Lower lobe of right lung (tissue), 2 donors: ENCODE measurements at regions not wholly inside any gene's neighbourhood (a gene's known extent, or its start where the extent isn't known, plus 50 kb on each side); places are given as distances from the start of the nearest gene placed in this dataset.

ENCODE experiments used
- ATAC-seq, 2 donors: fragments of 200-7000 bp; cut with Tn5 transposase; one replicate each; pipeline ENCODE4 v1.9.1; 2020 to 2022; ENCODE audit warnings: mild to moderate bottlenecking in 2 of 2, moderate library complexity in 2 of 2
- DNase-seq: peaks from one replicate; pipeline ENCODE4 v3.0.0-alpha.2; 2020
- H3K27ac ChIP-seq: fragments of 200-600 bp; one replicate; pipeline ENCODE4 v1.8.0; 2022
- H3K27me3 ChIP-seq: fragments of 200-600 bp; one replicate; pipeline ENCODE4 v1.8.0; 2022; ENCODE audit warnings: low read depth
- H3K36me3 ChIP-seq: fragments of 200-600 bp; one replicate; pipeline ENCODE4 v1.8.0; 2022; ENCODE audit warnings: mild to moderate bottlenecking
- H3K4me1 ChIP-seq: fragments of 200-600 bp; one replicate; pipeline ENCODE4 v1.8.0; 2022
- H3K4me3 ChIP-seq: fragments of 200-600 bp; one replicate; pipeline ENCODE4 v1.8.0; 2022; ENCODE audit warnings: mild to moderate bottlenecking
- H3K9me3 ChIP-seq: fragments of 200-600 bp; one replicate; pipeline ENCODE4 v1.8.0; 2022
- intact Hi-C: fragments of 100-400 bp; cut with DNase I; formaldehyde crosslinking; loops from one replicate; pipeline ENCODE4 v1.11.0; 2022
- TF ChIP-seq, protein P1 (sequence below): fragments of 200-600 bp; IDR thresholded peaks from one replicate; pipeline ENCODE4 v1.8.0; 2022; ENCODE audit warnings: antibody characterized with exemption, mild to moderate bottlenecking
- donor health status: DM: no; HTN: yes; CAD: no; lungs with severe emphysema.

DNA sequence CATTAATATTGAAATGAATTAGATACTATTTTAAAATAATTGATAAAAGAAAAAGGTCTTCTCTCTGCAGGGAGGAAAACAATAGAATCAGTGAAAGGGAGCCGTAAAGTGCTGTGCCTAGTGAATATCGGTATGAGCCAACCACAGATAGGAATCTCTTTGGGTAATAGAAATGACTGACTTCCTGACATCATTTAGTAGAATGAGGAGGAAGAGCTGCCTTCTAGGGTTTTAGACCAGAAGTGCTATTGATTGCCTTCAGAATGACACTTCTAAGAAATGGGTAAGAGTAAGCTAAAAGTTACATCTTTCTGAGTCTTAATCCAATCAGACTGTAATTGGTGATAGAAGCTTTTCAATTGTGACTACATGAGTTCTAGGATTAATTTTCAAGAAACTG lies 134.0 kb upstream of the MAP9 start:
- Histone ChIP-seq H3K9me3 (no peaks in the 10 kb centered on the region), H3K4me1 (no peaks in the 10 kb centered on the region), H3K27ac (no peak overlapping the region), H3K27me3 (no peaks in the 10 kb centered on the region), H3K4me3 (no peak overlapping the region), H3K36me3 (no peaks in the 10 kb centered on the region)
- DNase-seq = no peak
- ATAC-seq = no peak
- intact Hi-C loops = no loop called here
- TF ChIP-seq, protein P1, sequence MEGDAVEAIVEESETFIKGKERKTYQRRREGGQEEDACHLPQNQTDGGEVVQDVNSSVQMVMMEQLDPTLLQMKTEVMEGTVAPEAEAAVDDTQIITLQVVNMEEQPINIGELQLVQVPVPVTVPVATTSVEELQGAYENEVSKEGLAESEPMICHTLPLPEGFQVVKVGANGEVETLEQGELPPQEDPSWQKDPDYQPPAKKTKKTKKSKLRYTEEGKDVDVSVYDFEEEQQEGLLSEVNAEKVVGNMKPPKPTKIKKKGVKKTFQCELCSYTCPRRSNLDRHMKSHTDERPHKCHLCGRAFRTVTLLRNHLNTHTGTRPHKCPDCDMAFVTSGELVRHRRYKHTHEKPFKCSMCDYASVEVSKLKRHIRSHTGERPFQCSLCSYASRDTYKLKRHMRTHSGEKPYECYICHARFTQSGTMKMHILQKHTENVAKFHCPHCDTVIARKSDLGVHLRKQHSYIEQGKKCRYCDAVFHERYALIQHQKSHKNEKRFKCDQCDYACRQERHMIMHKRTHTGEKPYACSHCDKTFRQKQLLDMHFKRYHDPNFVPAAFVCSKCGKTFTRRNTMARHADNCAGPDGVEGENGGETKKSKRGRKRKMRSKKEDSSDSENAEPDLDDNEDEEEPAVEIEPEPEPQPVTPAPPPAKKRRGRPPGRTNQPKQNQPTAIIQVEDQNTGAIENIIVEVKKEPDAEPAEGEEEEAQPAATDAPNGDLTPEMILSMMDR = no peak

DNA sequence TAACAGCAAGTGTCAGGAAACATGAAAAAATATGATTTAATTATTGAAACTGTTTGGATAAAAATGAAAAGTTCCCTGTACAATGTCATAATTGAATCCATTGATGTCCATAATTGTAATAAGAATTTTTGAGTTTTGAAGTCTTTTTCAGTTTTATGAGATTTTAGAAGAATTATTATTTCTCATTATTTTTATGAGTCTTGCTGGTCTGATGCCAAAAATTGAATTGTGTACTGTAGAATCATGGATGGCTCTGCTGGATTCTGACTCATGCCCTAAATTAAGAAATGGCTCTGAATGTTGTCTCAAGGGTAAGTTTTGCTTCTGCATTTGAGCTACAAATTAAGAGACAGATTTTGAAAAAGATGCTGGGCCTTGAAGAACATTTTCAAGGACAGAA lies 132.8 kb upstream of the MAP9 start:
- H3K4me1 ChIP-seq = no peaks in the 10 kb centered on the region
- no peaks in the 10 kb centered on the region for H3K9me3 ChIP-seq
- H3K4me3 ChIP-seq = no peak overlapping the region
- DNase-seq (no peak), ATAC-seq (no peak)
- TF ChIP-seq, protein P1 = no peak
- no peak overlapping the region for H3K27ac ChIP-seq
- no peaks in the 10 kb centered on the region for H3K27me3 ChIP-seq
- intact Hi-C loops = no loop called here
- H3K36me3 ChIP-seq = no peaks in the 10 kb centered on the region

DNA sequence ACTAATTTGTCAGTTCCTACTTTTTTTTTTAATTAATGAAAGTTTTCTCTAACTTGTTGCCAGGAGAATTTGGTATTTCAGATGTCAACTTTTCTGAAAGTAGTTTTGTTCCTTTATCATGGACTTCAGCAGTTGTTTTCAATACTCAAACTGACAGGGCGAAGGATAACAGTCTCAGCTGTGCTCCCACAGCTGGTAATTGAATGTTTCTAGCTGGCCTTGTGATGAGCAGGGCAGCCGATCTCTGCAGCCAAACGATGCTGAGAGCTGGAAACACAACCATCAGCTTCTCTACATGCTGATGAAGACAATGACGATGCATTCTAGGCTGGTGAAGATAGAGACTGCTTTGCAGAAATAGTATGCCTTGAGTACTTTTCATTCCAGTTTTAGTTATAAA lies 130.0 kb upstream of the MAP9 start:
- ATAC-seq = no peak
- Histone ChIP-seq H3K4me3 (no peak overlapping the region), H3K36me3 (no peaks in the 10 kb centered on the region), H3K27ac (no peak overlapping the region), H3K9me3 (no peaks in the 10 kb centered on the region), H3K4me1 (no peaks in the 10 kb centered on the region), H3K27me3 (no peaks in the 10 kb centered on the region)
- intact Hi-C loops = no loop called here
- DNase-seq = no peak
- TF ChIP-seq, protein P1 = no peak

DNA sequence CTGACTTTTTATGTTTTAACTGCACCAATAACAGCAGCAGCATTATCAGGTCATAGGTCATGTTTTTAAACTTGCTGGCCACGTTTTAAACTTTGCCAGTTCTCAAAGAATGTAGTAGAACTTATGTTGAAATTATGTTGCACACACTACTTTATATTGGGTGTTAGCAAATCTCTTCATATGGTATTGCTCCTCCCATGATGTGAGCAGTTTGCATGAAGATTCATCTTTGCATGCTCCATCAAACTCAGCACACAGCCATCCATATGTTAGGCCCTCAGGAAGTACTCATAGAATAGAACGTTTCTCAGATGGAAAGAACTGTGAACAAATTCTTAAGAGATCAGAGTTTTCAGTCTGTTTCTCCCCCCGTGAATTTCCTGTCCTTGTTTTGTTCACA lies 128.6 kb upstream of the MAP9 start:
- DNase-seq (no peak), ATAC-seq (no peak)
- no peaks in the 10 kb centered on the region for H3K27me3 ChIP-seq
- TF ChIP-seq, protein P1 = no peak
- H3K36me3 ChIP-seq = no peaks in the 10 kb centered on the region
- no peak overlapping the region for H3K27ac ChIP-seq
- no peaks in the 10 kb centered on the region for H3K4me1 ChIP-seq
- intact Hi-C loops = no loop called here
- no peaks in the 10 kb centered on the region for H3K9me3 ChIP-seq
- no peak overlapping the region for H3K4me3 ChIP-seq

DNA sequence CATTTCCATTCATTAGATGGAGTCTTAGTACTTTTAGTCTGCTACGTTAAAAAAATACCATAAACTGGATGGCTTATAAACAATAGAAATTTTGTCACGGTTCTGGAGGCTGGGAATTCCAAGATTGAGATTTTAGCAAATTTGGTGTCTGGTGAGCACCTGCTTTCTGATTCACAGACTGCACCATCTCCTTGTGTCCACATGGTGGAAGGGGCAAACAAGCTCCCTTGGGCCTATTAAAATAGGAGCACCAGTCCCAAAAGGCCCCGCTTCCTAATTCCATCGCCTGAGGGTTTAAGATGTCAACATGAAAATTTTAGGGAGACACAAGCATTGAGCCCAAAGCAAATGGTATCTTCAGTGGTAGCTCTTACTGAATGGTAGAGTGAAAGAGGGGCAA lies 120.5 kb upstream of the MAP9 start:
- intact Hi-C loops = no loop called here
- TF ChIP-seq, protein P1 = no peak
- H3K36me3 ChIP-seq = no peaks in the 10 kb centered on the region
- DNase-seq (no peak), ATAC-seq (no peak)
- H3K9me3 ChIP-seq = no peaks in the 10 kb centered on the region
- no peaks in the 10 kb centered on the region for H3K27me3 ChIP-seq
- no peak overlapping the region for H3K4me3 ChIP-seq
- no peak overlapping the region for H3K27ac ChIP-seq
- H3K4me1 ChIP-seq = no peaks in the 10 kb centered on the region

DNA sequence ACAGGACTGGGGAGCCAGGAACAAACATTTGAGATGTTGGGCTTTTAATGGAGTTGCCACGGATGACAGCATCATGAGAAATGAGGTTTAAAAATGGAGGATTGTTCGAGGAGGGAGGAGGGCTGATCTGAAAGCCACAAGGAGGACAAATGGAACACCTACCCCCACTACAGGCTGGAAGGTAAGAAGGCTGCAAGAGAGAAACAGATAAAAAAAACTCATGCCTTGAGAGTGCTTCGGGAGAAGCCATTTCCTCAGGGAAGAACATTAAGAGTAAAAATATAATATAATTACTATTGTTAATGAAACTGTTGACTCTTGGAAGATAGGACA lies 119.5 kb upstream of the MAP9 start:
- H3K27ac ChIP-seq = no peak overlapping the region
- H3K9me3 ChIP-seq = no peaks in the 10 kb centered on the region
- H3K27me3 ChIP-seq = no peaks in the 10 kb centered on the region
- TF ChIP-seq, protein P1 = no peak
- DNase-seq = no peak
- intact Hi-C loops = no loop called here
- no peak for ATAC-seq
- H3K4me3 ChIP-seq = no peak overlapping the region
- no peaks in the 10 kb centered on the region for H3K4me1 ChIP-seq
- no peaks in the 10 kb centered on the region for H3K36me3 ChIP-seq
